IPS-15b (cell line): ENCODE measurements at regions not wholly inside any gene's neighbourhood (a gene's known extent, or its start where the extent isn't known, plus 50 kb on each side); places are given as distances from the start of the nearest gene placed in this dataset.

Experiments used
- H3K27me3 ChIP-seq: one replicate; pipeline ENCODE4 v1.6.1; 2013; ENCODE audit warnings: low read length; ENCODE audit not compliant: control insufficient read depth, insufficient read depth
- H3K36me3 ChIP-seq: one replicate; pipeline ENCODE4 v1.6.1; 2013; ENCODE audit warnings: low read length; ENCODE audit not compliant: control insufficient read depth, insufficient read depth
- H3K4me1 ChIP-seq: one replicate; pipeline ENCODE4 v1.6.1; 2013; ENCODE audit warnings: mild to moderate bottlenecking, low read length; ENCODE audit not compliant: control insufficient read depth, insufficient read depth
- H3K4me3 ChIP-seq: one replicate; pipeline ENCODE4 v1.5.1; 2013; ENCODE audit warnings: low read depth, low read length
- H3K9ac ChIP-seq: one replicate; pipeline ENCODE4 v1.6.1; 2013; ENCODE audit warnings: low read depth, mild to moderate bottlenecking, low read length
- H3K9me3 ChIP-seq: one replicate; pipeline ENCODE4 v1.6.1; 2013; ENCODE audit warnings: mild to moderate bottlenecking, low read length; ENCODE audit not compliant: control insufficient read depth, insufficient read depth

DNA sequence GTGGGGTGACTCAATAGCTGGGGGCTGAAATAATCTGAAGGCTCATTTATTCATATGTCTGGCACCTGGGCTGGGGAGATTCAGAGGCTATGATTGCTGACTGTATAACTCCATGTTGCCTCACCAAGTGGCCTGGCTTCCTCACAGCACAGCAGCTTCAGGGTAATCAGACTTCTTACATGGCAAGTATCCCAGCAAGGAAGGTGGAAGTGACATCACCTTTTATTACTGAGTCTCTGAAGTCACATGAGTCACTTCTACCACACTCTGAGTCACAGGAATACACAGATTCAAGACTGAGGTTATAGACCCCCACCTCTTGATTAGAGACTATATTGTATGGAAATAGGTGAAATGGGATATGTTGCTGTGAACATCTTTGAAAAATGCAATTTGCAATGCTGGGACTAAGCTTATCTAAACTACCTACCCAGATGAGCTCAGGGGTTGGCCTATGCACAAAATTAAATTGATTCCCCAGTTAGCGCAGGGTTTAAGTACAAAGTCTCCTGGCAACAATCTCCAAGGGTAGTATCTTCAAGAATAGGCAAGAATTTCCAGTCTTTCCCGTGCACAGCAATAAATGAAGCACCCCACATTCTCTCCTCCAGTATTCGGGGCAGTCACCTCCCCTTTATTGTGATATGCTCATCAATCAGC, 553.1 kb downstream of the LRRC70 start:
- H3K4me1 ChIP-seq, result no peaks in the 10 kb centered on the region
- no peaks in the 10 kb centered on the region for H3K27me3 ChIP-seq
- H3K36me3 ChIP-seq, result no peaks in the 10 kb centered on the region
- no peak overlapping the region for H3K9ac ChIP-seq
- H3K9me3 ChIP-seq, result no peaks in the 10 kb centered on the region
- no peak overlapping the region for H3K4me3 ChIP-seq

- Histone ChIP-seq H3K36me3 (no peaks in the 10 kb centered on the region), H3K27me3 (no peaks in the 10 kb centered on the region), H3K9me3 (no peaks in the 10 kb centered on the region), H3K4me3 (no peak overlapping the region), H3K9ac (no peak overlapping the region), H3K4me1 (peaks cover 3% of the 10 kb centered on the region)
Measured at GRCh38 chr5:63128761-63129160, 550.1 kb downstream of the LRRC70 start.

DNA sequence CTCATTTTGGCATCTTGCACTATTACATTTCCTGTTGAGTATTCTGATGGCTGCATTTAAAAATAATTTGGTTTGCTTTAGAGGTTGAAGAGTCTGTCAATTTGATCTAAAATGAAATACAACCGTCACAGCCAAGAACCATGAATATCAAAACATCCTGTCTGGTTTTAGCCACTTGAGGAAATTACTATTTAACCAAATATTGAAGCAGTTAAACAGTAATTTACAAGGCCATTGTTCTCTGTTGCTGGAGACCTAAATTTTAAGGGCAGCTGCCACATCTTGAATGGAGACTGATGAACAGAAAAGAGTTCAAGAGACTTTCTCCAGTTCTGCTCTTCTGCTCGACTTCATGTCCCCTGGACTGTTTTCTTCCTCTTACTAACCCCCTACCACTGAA, 549.4 kb downstream of the LRRC70 start:
- H3K9me3 ChIP-seq, result no peaks in the 10 kb centered on the region
- no peaks in the 10 kb centered on the region for H3K27me3 ChIP-seq
- no peak overlapping the region for H3K4me3 ChIP-seq
- H3K36me3 ChIP-seq, result no peaks in the 10 kb centered on the region
- H3K9ac ChIP-seq, result no peak overlapping the region
- peaks cover 3% of the 10 kb centered on the region for H3K4me1 ChIP-seq

- H3K9ac ChIP-seq, result no peak overlapping the region
- peaks cover 3% of the 10 kb centered on the region for H3K4me1 ChIP-seq
- no peaks in the 10 kb centered on the region for H3K27me3 ChIP-seq
- no peaks in the 10 kb centered on the region for H3K36me3 ChIP-seq
- no peak overlapping the region for H3K4me3 ChIP-seq
- no peaks in the 10 kb centered on the region for H3K9me3 ChIP-seq
Measured at GRCh38 chr5:63127054-63127453, 548.4 kb downstream of the LRRC70 start.

GRCh38 chr5:63125862-63126261, 547.2 kb downstream of the LRRC70 start:
- peaks cover 3% of the 10 kb centered on the region for H3K4me1 ChIP-seq
- no peaks in the 10 kb centered on the region for H3K27me3 ChIP-seq
- no peak overlapping the region for H3K4me3 ChIP-seq
- no peaks in the 10 kb centered on the region for H3K9me3 ChIP-seq
- no peaks in the 10 kb centered on the region for H3K36me3 ChIP-seq
- no peak overlapping the region for H3K9ac ChIP-seq

DNA sequence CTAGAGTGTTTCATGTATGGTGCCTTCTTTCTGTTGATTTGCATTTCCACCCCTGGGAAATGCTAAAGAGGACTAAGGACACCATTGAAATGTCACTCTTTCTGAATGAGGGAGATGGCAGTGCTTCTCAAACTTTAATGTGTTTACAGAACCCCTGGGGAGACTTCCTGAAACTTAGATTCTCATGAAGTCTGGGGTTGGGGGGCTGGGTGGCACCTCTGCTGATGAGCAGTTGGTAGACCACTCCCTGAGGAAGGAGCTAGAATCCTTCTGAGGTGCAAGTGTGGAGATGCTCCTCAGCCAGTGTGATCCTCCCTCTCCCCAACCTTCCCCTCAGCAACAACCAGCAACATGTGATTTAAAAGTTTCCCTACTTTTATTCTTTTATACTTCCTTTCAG, 546.8 kb downstream of the LRRC70 start:
- no peaks in the 10 kb centered on the region for H3K9me3 ChIP-seq
- no peak overlapping the region for H3K4me3 ChIP-seq
- no peaks in the 10 kb centered on the region for H3K27me3 ChIP-seq
- H3K4me1 ChIP-seq, result peaks cover 3% of the 10 kb centered on the region
- no peaks in the 10 kb centered on the region for H3K36me3 ChIP-seq
- H3K9ac ChIP-seq, result no peak overlapping the region

DNA sequence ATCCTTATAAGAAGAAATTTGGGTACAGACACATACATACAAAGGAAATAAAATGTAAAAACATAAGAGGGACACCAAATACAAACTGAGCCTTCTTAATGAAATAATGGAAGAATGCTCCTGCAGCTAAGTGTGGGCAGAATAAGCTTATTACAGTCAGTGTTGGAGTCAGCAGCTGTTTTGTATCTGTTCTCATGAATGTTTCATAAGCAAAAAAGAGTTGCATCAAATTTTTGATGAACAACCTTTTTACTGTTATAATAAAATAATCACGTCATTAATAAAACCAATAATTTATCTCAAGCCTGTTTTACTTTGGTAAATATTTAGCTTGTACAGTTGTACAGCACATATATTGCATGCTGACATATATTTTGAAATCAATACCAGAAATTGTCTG, 545.6 kb downstream of the LRRC70 start:
- H3K4me1 ChIP-seq, result peaks cover 3% of the 10 kb centered on the region
- H3K27me3 ChIP-seq, result no peaks in the 10 kb centered on the region
- H3K9ac ChIP-seq, result no peak overlapping the region
- H3K36me3 ChIP-seq, result no peaks in the 10 kb centered on the region
- H3K9me3 ChIP-seq, result no peaks in the 10 kb centered on the region
- no peak overlapping the region for H3K4me3 ChIP-seq

DNA sequence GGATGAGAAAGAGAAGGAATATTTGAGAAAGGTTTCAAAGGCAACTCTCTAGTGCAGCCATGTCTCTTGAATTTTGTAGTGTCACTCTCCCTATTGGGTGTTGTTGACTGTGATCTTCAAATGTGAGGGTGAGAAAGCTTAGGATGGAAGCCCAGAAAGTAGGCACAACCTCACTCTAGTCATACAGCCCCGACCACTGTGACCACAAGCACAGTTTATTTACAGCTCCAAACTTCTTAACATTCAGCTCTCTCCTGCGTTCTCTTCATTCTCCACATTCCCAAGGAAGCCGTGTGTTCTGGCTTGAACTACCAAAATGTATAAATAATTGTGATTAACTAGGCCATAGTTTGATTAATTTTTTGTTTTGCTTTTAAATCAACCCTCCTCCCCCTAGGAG, 542.9 kb downstream of the LRRC70 start:
- Histone ChIP-seq H3K36me3 (no peaks in the 10 kb centered on the region), H3K4me3 (no peak overlapping the region), H3K9me3 (no peaks in the 10 kb centered on the region), H3K4me1 (peaks cover 3% of the 10 kb centered on the region), H3K27me3 (no peaks in the 10 kb centered on the region), H3K9ac (no peak overlapping the region)

- no peaks in the 10 kb centered on the region for H3K36me3 ChIP-seq
Measured at GRCh38 chr5:63118221-63118620, 539.6 kb downstream of the LRRC70 start.

GRCh38 chr5:63111891-63112290, 533.3 kb downstream of the LRRC70 start:
- Histone ChIP-seq H3K27me3 (no peaks in the 10 kb centered on the region), H3K36me3 (no peaks in the 10 kb centered on the region), H3K9ac (no peak overlapping the region), H3K4me3 (no peak overlapping the region), H3K9me3 (no peaks in the 10 kb centered on the region), H3K4me1 (peaks cover 3% of the 10 kb centered on the region)

More at GRCh38 chr5:63118221-63118620, 539.6 kb downstream of the LRRC70 start:
- no peaks in the 10 kb centered on the region for H3K9me3 ChIP-seq
- H3K9ac ChIP-seq, result no peak overlapping the region
- peaks cover 3% of the 10 kb centered on the region for H3K4me1 ChIP-seq
- no peak overlapping the region for H3K4me3 ChIP-seq
- H3K27me3 ChIP-seq, result no peaks in the 10 kb centered on the region

DNA sequence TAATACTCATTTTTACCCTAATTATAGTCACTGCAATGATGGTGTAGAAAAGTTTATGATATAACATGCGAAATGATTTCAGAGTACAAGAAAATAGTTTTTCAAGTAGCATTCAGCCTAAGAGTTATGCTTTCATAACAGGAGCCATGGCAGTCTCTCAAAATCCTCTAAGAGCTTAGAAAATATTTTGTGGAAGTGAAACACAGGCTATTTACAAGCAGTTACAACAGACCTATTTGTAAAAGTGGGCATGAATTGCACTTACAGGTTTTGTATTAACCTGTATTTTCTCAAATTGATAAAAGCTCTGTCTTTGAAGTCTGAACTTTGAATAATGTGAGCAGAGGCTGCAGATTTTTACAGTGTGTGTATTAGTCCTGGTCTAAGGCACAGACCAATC, 523.3 kb downstream of the LRRC70 start:
- Histone ChIP-seq H3K9ac (no peak overlapping the region), H3K4me3 (no peak overlapping the region), H3K27me3 (no peaks in the 10 kb centered on the region), H3K36me3 (no peaks in the 10 kb centered on the region), H3K9me3 (no peaks in the 10 kb centered on the region), H3K4me1 (no peaks in the 10 kb centered on the region)

DNA sequence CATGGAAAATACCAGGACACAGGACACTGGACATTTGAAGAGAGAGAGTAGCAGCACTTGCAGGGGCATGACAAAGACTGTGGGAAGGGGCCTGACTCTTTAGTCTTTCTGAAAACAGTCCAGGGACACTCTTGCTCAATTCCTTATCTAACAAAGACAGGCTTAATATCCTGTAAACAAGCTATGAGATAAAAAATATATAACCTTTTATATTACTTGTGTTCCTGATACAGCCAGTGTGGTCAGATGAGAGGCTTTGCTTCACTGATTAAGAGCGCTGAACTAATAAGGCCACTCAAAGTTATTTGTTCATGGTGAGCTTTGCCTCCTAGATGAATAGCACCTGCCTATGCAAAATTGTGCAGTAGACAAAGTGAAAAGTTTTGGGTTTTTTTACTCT, 518.7 kb downstream of the LRRC70 start:
- no peaks in the 10 kb centered on the region for H3K27me3 ChIP-seq
- H3K9ac ChIP-seq, result no peak overlapping the region
- no peaks in the 10 kb centered on the region for H3K36me3 ChIP-seq
- no peaks in the 10 kb centered on the region for H3K4me1 ChIP-seq
- no peaks in the 10 kb centered on the region for H3K9me3 ChIP-seq
- no peak overlapping the region for H3K4me3 ChIP-seq
